Heart left ventricle (tissue), 13 donors: ENCODE measurements at regions not wholly inside any gene's neighbourhood (a gene's known extent, or its start where the extent isn't known, plus 50 kb on each side); places are given as distances from the start of the nearest gene placed in this dataset.

Experiments used
- POLR2A ChIP-seq, 2 donors: fragments of 450-650 bp; IDR thresholded peaks; one replicate each; pipeline ENCODE4 v1.6.1; 2017; ENCODE audit warnings: antibody characterized with exemption in 2 of 2, mild to moderate bottlenecking in 2 of 2, moderate library complexity in 2 of 2
- TF ChIP-seq, protein P1 (sequence below), 12 donors: fragments of 200-600 bp; sonication (generic) in 4 of 12; IDR thresholded peaks; one replicate each; pipeline versions ENCODE4 v1.5.0 to v1.8.0; 2018 to 2022; ENCODE audit warnings: antibody characterized with exemption in 12 of 12, mild to moderate bottlenecking in 5 of 12
- donor health status: ischemic (EF 13 %, LVEDD 7.1; RV severe dilation, severe dysfunction).
- donor health status: DM: no; HTN: yes; CAD: no.
- donor health status: DM: no; HTN: no; CAD: no.
- donor health status: ischemic (EF 25% LVEDD 6.9; RV normal size, moderate dysfunction).
- donor health status: ischemic (EF 25% LVEDD 5.7; RV mildly dilated, moderate dysfunction).
- donor health status: ischemic (EF 35%, LVEDD 5.7; RV mildly dilated, moderate dysfunction).
- donor health status: nonischemic (EF 11% LVEDD 7.7; RV severe dilation, severe dysfunction).
- donor health status: DM: yes; HTN: yes; CAD: no.
- donor health status: PGD.
- donor health status: ischemic (EF 29% LVEDD 5.4; RV normal size, mild dysfunction).
- donor health status: nonischemic (EF 23%, LVEDD 6.1; RV moderate dilation, normal function).

DNA sequence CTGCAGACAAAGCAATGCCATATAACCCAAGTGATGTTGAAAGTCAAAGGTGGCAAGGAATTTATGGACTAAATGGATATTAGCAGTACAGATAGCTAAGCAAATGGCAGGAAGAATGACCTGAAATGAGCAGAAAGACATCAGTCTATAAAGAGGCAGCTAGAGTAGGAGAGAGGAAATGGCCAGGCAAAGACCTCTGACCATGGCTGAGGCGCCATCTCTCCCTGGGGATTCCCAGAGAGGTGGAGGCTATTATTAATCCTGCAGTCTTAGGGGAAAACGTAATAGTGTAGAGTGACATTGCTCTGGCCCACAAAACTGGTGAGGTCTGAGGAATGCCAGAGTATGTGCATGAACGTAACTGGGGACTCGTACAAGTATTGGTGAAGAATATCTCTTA is 563.6 kb upstream of the PRMT6 start:
- TF ChIP-seq, protein P1, sequence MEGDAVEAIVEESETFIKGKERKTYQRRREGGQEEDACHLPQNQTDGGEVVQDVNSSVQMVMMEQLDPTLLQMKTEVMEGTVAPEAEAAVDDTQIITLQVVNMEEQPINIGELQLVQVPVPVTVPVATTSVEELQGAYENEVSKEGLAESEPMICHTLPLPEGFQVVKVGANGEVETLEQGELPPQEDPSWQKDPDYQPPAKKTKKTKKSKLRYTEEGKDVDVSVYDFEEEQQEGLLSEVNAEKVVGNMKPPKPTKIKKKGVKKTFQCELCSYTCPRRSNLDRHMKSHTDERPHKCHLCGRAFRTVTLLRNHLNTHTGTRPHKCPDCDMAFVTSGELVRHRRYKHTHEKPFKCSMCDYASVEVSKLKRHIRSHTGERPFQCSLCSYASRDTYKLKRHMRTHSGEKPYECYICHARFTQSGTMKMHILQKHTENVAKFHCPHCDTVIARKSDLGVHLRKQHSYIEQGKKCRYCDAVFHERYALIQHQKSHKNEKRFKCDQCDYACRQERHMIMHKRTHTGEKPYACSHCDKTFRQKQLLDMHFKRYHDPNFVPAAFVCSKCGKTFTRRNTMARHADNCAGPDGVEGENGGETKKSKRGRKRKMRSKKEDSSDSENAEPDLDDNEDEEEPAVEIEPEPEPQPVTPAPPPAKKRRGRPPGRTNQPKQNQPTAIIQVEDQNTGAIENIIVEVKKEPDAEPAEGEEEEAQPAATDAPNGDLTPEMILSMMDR (IDR thresholded peaks at IDR 0.05): no peak
- TF ChIP-seq POLR2A (IDR thresholded peaks at IDR 0.05): no peak
